ENCODE measurements at regions not wholly inside any gene's neighbourhood (a gene's known extent, or its start where the extent isn't known, plus 50 kb on each side); places are given as distances from the start of the nearest gene placed in this dataset.

GRCh38 chr12:91633206-91633605 is 450.6 kb upstream of the DCN start:
- TF ChIP-seq CTCF (IDR thresholded peaks at IDR 0.05) (no peak), POLR2AphosphoS5 (IDR thresholded peaks at IDR 0.05) (no peak), EP300 (IDR thresholded peaks at IDR 0.05) (no peak), POLR2A (IDR thresholded peaks at IDR 0.05) (no peak)
